Erythroblast (primary cell): ENCODE measurements at regions not wholly inside any gene's neighbourhood (a gene's known extent, or its start where the extent isn't known, plus 50 kb on each side); places are given as distances from the start of the nearest gene placed in this dataset.

Source experiments
- GATA1 ChIP-seq: IDR thresholded peaks from 2 replicates; pipeline ENCODE4 v1.6.1; 2011; ENCODE audit warnings: low read depth, mild to moderate bottlenecking, control low read depth, low read length, moderate library complexity
- POLR2A ChIP-seq: IDR thresholded peaks from 2 replicates; pipeline ENCODE4 v1.6.1; 2011; ENCODE audit warnings: mild to moderate bottlenecking, low read length

DNA sequence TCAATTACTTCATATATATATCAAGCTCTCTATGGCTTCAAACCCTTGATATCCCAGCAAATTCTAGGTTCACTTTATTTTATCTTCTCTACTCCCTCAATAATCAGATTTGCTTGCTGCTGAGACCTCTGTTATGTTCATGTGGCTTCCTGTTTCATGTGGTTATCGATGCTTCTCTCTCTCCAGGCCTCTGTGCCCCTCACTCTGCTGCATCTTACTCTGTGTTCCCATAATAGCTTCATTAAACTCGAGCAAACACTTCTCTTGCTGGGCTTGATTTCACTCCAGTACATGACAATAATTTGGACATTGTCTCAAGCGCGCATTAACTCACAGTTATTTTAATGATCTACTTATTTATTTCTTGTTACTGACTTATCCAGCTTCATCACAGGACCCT is 798.8 kb downstream of the CDH9 start:
- TF ChIP-seq POLR2A (no peak), GATA1 (no peak)
